EH (cell line): ENCODE measurements at regions not wholly inside any gene's neighbourhood (a gene's known extent, or its start where the extent isn't known, plus 50 kb on each side); places are given as distances from the start of the nearest gene placed in this dataset.
A peak's percentile ranks its signal among the peaks of the same experiment; 100 is the strongest.
"Not testable (repeated sequence)": the region's sequence is repeated elsewhere in the genome, so short reads cannot be mapped to it uniquely, and the experiment has no call there.

ENCODE experiments used
- DNase-seq: peaks from one replicate; pipeline ENCODE4 v3.0.0-alpha.2; 2015; ENCODE audit warnings: low read depth

DNA sequence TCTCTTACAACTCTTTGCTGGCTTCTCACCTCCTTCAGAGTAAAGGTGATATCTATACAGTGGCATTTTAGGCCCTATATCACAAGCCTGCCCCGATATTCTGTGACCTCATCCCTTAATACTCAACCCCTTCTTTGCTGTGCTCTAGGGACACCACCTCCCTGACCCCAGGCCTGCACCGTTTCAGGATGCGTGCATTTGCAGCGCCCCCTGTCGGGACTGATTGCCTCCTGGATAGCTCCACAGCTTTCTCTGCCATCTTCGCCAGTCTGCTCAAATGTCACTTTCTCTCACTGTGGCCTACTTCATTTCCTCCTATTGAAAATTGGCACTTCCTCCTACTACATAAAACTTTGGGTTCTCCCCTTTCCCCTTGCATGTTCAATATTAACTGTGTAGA lies 289.6 kb downstream of the SOCS6 start:
- no peak for DNase-seq

DNA sequence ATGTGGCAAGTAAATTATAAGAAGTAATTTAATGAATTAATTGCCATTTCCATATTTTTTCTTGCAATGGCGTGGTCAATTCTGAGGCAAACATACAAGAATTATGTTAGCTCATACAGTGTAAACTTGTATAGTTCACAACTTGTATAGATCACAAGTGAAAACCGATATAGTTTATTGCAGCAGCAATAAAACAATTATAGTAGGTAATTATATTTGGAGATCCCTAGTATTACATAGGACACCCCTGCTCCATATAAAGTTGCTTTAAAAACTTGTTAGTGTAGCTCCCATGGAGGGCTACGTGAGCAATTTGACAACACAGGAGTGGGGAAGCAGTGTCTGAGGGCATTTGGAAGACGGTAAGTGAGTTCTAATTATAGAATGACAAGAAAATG lies 288.2 kb downstream of the SOCS6 start:
- no peak for DNase-seq

DNA sequence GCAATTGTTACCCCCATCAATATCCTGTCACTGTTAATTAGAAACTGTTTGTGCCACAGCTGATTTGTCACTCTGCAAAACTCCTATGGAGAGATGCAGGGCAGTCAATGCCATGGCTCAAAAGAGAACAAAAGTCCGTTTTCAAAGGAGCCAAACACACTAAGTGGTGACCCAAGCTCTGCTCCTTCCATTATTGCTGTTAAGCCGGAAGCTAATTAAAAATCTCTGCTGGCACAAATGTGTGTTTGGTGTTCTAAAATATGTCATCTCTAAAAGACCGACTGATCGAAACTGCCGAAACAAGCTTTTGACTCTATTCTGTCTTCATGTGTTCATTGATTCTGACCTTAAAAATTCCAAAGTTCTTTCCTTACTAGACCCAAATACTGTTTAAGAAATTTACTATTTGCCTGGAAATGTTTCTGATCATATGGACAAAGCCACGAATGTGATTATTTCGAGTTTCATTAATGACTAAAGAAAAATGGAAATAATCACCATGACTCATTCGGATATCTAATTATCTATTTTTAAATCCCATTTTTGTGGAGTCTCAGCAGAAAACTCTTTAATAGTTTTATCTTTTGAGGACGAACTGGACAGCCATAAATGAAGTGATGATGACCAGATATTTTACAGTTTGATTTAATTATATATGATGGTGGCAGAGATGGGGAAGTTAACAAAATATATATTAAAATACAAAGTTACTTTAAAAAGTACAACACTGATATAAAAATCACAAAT lies 287.6 kb downstream of the SOCS6 start:
- no peak for DNase-seq

DNA sequence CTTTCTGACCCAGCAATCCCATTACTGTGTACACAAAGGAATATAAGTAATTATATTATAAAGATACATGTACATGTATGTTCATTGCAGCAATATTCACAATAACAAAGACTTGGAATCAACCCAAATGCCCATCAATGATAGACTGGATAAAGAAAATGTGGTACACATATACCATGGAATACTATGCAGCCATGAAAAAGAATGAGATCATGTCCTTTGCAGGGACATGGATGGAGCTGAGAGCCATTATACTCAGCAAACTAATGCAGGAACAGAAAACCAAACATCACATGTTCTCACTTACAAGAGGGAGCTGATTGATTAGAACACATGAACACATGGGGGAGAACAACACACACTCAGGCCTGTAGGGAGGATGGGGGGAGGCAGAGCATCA lies 286.1 kb downstream of the SOCS6 start:
- not testable (repeated sequence) for DNase-seq

DNA sequence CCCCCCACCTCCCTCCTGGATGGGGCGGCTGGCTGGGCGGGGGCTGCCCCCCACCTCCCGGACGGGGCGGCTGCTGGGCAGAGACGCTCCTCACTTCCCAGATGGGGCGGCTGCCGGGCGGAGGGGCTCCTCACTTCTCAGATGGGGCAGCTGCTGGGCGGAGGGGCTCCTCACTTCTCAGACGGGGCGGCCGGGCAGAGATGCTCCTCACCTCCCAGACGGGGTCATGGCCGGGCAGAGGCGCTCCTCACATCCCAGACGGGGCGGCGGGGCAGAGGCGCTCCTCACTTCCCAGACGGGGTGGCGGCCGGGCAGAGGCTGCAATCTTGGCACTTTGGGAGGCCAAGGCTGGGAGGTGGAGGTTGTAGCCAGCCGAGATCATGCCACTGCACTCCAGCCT lies 280.8 kb downstream of the SOCS6 start:
- not testable (repeated sequence) for DNase-seq

DNA sequence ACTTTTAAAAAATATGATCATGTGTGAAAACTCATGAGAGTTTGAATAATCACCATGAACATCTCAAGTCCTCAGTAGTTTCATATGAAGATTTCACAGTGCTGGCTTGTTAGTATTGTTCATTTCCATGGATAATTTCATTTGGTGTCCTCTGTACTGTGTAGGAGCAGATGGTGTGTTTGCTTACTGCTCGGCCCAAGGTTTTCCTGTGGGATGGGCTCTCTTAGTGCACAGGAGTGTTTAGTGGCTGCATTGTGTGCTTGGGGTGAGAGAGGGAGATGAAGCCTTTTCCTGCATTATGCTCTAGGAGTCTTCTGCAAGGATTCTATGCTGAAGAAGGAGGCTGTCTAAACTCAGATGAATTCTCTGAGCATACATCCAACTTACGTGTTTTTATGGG lies 270.6 kb downstream of the SOCS6 start:
- no peak for DNase-seq

DNA sequence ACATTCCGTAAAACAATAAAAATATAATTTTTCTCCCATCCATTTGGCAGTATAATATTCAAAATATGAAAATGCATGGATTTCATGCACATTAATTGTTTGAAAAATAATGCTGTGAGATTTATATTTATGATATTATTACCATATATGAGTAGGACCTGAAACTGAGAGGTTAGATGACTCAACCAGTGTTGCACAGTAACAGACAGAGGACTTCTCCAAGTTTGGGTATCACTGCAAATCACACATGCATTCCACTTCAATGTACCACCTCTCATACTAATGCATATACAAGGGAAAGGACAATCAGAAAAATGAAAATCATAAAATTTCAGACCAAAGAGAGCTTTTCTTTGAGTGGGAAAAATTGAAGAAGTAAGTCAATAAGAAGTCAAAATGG lies 269.5 kb downstream of the SOCS6 start:
- DNase-seq = no peak

DNA sequence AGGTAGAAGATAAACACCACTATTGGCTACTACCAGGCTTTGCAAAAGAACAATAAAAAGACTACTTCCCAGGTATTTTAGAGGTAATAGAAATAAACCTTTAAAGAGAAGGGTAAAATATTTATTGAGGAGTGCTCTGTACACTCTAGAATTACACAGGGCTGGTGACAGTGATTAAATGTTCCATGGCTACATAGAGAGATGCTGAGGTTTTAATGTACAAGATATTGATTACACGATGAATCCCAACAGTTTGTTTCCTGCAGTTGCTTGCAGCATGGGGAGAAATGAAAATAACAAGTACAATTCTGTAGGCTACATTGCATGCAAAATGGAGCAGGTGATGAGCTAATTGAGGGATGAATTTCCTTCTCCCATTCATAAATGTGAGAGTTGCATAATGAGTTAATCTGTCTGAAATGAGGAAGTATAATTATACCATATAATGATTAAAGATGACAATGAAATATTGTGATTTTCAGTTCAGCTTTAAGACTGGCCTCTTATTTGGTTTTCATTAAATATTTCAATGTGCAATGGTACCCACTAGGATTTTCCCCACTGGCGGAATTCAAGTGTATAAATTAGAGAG lies 266.1 kb downstream of the SOCS6 start:
- no peak for DNase-seq

DNA sequence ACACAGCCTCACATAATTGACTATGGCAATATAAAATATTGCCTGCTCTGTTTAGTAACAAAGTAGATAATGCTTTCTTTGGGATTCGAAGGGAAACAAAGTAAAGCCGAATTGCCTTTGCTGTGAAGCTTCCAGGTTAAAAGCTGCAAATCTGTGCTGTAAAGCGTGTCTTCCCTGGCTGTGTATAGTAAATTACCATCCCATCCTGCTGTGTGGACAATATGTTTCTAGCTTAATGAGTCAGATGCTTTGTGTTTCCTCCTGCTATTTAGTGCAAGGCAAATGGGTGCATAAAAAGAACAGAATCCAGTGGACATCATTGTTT lies 265.1 kb downstream of the SOCS6 start:
- DNase-seq = no peak

DNA sequence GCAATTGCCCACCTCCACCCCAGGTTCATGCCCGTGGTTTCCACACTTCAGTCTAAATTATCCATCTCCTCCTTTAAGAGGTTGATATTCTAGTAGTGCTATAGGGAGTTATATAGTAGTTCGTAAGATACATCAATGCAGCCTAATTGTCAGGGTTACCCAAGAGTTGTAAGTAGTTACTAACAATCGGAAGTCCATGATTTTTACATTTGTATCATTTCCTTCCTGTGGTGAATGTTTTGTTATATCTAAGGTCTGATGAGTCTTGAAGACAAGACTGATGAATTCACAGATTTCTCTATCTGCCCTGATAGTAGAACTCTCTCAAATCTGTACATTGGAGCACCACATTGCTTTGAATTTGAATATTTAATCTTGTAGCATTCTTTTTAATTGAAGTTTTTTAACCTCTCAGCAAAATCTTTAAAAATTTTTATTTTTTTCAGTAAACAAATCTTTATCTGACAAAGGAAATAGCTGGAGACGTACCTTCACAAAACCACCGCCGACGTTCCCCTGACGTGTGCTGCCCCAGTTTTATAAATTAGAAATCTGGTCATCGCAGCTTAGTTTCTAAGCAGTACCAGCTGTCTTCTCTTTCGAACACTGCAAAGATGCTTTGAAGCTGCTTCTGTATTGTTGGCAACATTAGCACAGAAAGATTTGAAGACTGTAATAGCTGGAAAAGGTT lies 264.5 kb downstream of the SOCS6 start:
- DNase-seq = no peak

DNA sequence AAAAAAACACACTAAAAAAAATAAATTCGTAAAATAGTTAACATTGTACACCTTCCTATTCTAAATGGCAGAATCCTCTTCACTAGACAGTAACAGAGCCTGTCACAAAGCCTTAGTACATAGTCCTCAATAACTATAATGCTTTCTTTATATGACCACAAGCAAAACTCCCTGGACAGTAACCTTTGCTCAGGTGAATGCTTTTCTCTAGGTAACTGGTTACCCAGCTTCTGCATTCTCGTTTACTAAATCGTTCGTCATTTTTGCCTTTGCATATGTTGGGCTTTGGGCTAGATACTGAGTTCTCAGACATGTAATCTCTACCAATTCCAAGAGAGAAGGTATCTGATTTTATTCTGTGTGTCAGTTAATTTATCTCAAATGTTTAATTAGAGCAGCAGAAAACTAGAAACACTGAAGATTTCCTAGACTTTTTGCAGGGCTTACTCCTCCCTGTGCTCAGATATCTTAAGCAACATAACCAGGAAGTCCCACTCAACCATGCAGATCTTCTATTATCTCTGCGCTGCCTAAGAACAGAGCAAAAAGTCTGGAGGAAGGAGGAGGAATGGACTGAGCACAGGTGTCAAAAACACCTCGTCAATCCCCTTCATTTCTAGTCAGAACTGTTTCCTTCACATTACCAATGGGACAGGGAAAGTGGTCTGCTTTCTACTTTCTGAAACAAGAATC lies 247.7 kb downstream of the SOCS6 start:
- DNase-seq = no peak

DNA sequence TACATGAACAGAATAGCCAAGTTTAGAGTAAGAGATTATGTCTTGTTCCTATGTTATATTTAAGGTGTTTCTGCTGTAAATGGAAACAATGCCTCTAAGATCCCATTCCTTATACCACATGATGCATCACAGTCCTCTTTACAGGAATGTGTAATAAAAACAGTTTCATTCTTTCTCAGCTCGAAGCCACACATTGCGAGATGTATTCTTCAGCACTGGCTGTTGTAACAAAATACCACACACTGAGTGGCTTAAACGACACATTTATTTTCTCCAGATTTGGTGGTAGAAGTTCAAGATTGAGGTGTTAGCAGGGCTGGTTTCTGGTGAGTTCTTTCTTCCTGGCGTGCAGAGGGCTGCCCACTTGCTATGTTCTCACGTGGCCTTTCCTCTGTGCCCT lies 246.2 kb downstream of the SOCS6 start:
- DNase-seq = peak; percentile 3

DNA sequence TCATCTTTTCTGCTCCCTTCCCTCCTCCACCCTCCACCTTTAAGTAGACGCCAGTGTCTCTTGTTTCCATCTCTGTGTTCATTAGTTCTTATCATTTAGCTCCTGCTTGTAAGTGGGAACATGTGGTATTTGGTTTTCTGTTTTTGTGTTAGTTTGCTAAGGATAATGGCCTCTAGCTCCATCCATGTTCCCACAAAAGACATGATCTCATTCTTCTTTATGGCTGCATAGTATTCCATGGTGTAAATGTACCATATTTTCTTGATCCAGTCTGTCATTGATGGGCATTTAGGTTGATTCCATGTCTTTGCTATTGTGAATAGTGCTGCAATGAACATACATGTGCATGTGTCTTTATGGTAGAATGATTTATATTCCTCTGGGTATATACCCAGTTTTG lies 236.5 kb downstream of the SOCS6 start:
- DNase-seq = not testable (repeated sequence)

DNA sequence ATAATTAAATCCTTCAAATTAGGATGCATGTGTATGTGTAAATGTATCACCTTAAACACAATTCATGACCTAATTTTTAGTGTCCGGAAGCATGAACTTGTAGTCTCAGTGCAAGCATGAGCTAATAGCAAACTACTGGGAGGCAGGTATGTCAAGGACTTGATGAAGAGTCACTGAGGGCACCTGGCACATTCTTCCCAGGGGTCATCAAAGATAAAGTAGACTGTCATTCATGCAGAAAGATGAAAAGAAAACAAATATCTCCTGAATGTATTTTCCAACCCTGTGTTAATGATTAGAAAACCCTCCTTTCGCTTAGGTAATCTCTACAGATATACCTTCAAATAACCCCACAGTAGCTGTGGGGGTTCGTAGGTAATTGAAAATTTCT lies 234.9 kb downstream of the SOCS6 start:
- no peak for DNase-seq

DNA sequence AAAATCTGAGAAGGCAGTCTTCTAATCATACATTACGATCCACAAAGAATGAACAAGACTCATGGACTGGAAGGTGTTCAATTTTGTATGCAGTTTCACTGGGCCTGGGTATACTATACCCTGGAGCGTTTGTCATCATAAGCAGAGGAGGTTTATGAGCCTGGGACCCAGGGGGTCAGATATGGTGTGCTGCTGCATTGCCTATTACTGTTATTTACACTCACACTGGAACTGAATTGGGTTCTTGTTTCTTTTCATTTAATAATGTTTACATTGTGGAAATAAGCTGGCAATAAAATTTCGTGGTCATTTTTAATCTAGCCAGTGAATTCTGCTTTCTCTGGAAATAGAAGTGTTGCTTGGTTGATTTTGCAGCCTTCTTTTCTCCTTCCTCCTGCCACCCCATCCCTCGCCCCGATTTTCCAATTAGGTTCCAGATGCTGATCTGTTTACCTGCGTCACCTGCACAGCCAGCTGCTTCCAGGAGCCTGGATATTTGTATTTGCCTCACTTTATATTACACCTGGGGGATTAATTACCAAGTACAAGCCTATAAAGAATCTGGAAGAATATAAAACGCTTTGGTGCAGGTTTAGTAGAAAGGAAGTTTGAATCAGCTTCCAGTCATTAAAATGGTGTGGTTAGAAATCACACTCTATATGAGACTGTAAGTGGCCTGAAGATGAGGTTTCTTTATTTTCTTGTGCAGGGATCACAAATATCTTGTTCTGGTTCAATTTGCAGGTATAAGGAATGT lies 234.4 kb downstream of the SOCS6 start:
- DNase-seq = no peak

DNA sequence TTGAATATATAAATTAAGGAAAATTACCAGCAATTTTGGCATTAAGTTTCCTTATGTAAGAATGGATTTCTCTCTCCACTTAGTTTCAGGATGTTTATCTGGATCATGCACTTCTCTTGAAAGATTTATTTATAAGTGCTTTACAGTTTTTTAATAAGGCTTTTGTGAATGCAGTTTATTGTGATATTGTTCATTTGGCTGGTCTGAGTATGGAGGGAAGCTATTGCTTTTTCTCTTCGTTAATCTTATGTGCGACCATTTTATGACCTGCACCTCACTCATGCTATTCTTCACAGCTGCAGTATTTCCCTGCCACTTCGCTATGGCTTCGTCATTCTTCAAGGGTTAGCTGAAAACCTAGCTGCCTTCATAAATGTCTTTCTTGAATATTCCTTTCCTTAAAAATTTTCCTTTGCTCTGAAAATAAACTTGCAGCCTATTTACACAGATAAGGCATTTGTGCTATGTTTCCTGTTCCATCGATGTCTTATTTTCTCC lies 233.4 kb downstream of the SOCS6 start:
- DNase-seq = no peak

DNA sequence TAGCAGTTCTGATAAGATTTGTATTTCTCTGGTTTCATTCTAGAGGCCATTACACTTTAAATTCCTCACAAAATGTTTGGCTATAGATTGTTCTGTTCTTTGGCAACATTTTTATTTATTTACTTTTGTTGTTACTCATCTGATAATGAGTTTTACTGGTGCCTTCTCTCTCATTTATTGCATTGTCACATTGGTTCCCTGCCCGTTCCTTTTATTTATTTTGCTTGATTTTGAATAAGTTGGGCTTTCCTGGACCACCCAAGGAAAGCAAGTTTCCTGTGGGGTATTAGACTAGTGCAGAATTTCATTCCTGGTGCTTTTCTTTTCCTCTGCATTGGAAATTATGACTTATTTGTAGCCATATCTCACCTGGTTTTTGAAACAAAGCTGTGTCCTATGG lies 232.0 kb downstream of the SOCS6 start:
- DNase-seq = no peak

DNA sequence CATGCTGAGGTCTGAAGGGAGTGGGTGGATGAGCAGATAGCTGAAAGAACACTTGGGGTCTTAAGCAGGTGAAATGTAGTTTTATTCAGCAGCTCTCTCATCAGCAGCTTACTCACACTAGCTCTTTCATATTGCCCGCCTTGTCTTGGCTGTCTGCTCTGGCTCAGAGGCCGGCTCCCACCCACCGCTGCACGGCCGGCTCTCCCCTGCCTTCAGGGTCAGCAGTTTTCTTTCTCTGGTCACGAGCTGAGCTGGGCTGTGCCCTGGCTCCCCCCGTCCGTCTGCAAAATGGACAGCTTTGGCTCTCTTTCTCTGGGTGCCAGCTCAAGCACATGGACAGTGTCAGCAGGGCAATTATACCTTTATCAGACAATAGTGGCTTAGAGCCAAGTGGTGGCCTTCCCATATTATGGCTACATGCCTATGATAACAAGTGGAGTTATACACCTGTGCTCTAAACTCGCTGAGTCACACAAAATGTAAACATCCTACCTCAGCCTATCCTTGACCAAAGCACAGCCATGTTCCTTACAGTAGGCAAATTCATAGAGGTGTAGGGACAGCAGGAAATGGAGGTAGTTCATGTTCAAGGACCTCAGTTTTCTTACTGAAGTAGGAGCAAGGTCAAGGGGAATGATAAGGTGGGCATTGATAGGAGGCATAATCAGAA lies 224.8 kb downstream of the SOCS6 start:
- no peak for DNase-seq

DNA sequence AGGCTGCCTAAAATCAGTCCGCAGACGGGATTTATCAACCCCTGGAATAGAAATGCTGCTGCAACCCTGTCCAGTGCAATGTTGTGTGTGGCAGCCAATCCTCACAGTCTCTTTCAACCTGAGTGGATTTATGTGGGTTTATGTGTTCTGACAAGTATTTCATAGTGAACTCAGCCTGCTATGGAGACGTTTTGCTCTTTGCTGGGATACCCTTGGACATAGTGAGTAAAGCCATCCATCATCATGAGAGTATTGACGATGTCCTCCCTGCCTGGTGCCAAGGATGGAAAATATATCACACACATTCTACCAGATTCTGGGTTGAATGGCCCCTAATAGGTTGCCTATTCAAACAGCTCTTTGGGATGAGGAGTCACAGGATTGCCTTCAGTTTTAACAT lies 219.1 kb downstream of the SOCS6 start:
- DNase-seq = no peak

DNA sequence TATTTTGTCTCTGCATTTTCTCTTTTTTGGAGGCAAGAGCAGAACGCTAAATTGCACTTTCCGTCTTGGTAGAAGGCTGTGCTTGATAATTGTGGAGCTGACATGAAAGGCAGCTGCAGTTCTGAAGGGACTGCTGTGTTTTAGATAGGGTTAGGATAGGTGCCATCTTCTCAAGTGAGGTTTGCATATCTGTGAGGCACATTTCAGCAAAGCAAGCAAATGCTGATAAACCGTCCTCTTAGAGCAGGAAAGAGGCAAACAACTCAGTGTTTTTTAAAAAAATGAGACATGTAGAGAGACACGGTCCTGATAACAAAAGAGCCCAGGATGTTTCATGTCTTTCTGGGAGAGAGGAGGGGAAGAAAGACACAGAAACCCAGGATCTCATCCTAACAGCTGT lies 217.7 kb downstream of the SOCS6 start:
- no peak for DNase-seq

DNA sequence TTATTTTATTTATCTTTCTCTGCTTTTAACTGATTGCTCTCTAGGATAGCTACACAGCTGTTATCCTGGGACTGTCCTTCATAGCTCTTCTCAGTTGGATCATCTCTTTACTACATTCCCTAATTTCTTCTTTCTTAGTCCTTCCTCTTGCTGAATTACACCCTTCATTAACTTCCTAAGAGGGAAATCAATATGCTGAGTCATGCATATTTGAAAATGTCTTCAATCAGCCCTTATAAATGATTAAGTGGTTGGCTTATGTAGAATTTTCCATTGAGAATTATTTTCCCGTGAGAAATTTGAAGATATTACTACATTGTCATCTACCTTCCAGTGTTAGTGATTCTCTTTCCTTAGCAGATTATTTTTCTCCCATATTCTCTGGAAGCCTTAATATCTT lies 214.2 kb downstream of the SOCS6 start:
- no peak for DNase-seq

DNA sequence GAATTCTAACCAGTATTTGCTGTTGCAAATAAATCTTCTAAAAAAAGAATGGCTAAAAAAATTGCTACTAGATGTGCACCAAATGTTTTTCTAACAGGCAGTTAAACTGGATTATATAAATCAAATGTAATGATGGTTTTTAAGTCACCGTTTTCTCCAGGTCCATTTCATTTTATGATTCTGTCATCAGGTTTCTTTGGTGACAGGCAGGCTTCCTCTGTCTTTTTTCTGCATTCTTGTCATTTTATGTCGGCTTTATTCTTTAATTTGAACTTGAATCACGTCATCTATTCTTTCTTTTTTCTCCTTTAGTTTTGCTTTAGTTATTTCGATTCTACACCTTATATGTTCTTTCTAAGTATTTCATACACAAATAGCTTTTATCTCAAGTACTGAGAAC lies 212.5 kb downstream of the SOCS6 start:
- DNase-seq = no peak
